ENCODE measurements at regions not wholly inside any gene's neighbourhood (a gene's known extent, or its start where the extent isn't known, plus 50 kb on each side); places are given as distances from the start of the nearest gene placed in this dataset.

DNA sequence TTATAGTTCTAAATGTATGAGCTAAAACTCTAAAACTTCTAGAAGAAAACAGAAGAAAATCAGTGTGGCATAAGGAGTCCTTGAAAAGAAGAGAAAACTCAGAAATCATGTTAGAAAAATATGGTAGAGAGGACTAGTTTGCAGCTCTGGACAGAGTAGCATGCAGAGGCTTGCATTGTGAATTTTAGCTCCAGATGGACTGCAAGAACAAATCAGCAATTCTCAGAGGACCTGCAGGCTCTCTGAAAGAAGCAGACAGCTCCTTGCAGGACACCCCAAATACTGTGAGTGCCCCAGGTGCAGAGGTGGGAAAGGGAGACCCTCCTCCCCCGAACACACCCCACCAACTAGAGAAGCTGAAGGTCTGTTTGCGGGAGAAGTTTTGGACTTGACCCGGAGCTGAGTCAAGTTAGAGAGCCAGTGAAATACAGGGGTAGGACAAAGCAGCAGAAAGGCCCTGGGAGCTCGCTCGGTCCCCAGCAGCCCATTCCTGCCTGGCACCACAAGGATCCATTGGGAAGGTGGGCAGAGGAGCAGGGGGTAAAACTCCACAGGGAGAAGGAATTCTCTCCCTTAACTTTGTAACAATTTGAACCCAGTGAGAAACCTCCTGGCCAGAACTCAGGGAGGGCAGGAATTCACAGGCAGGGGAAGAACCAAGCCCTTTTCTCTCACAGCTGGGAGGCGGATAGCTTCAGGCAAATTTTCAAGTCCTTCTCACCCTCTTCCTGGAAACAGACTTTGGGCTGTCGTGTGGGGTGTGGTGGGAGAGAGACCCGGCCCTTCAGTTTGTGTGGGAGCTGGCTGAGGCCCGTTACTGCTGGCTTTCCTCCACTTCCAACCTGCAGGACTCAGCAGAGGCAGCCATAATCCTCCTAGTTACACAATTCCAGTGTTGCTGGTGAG, 216.2 kb upstream of the SLC35G4 start:
- TF ChIP-seq, protein P1, sequence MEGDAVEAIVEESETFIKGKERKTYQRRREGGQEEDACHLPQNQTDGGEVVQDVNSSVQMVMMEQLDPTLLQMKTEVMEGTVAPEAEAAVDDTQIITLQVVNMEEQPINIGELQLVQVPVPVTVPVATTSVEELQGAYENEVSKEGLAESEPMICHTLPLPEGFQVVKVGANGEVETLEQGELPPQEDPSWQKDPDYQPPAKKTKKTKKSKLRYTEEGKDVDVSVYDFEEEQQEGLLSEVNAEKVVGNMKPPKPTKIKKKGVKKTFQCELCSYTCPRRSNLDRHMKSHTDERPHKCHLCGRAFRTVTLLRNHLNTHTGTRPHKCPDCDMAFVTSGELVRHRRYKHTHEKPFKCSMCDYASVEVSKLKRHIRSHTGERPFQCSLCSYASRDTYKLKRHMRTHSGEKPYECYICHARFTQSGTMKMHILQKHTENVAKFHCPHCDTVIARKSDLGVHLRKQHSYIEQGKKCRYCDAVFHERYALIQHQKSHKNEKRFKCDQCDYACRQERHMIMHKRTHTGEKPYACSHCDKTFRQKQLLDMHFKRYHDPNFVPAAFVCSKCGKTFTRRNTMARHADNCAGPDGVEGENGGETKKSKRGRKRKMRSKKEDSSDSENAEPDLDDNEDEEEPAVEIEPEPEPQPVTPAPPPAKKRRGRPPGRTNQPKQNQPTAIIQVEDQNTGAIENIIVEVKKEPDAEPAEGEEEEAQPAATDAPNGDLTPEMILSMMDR (conservative IDR thresholded peaks at IDR 0.05): no peak
- TF ChIP-seq ZFX (IDR thresholded peaks at IDR 0.05): no peak
- H3K27ac ChIP-seq: no peak overlapping the region

DNA sequence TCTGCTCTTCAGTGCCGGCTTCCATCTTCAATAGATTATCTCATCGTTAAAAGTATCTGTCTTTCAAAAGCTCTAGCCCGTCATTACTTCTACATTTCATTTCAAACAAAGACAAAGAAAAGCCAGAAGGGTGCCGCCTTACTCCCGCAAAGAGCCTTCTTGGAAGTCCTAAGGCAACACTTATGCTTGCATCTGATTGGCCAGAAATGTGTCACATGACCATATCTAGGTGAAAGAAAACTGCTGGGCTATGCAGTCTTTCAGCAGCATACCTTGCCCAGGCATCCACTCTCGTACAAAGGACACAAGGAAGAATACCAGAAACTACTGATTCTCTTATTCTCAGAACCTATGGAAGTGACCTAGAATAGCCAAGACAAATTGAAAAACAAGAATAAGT, 217.1 kb upstream of the SLC35G4 start:
- H3K27ac ChIP-seq: no peak overlapping the region
- TF ChIP-seq, protein P1 (conservative IDR thresholded peaks at IDR 0.05): no peak
- TF ChIP-seq ZFX (IDR thresholded peaks at IDR 0.05): no peak

DNA sequence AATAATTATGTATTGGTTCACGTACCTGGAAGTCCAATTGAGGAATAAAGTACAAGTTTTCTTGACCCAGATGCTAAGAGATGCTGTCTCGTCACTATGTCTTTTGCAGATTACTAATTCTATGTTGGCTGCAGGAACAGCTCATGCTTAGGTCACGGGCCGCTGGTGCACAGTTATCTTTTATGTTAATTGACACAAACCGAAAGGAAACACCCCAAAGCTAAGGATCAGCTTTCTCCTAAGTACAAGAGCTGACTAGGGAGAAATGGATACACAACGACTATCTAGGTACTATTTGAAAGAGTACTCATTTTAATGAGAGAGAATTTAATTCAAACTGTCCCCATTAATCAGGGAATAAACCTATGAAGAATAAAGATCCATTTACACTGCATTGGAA, 217.7 kb upstream of the SLC35G4 start:
- TF ChIP-seq, protein P1 (conservative IDR thresholded peaks at IDR 0.05): no peak
- no peak for TF ChIP-seq ZFX (IDR thresholded peaks at IDR 0.05)
- no peak overlapping the region for H3K27ac ChIP-seq

DNA sequence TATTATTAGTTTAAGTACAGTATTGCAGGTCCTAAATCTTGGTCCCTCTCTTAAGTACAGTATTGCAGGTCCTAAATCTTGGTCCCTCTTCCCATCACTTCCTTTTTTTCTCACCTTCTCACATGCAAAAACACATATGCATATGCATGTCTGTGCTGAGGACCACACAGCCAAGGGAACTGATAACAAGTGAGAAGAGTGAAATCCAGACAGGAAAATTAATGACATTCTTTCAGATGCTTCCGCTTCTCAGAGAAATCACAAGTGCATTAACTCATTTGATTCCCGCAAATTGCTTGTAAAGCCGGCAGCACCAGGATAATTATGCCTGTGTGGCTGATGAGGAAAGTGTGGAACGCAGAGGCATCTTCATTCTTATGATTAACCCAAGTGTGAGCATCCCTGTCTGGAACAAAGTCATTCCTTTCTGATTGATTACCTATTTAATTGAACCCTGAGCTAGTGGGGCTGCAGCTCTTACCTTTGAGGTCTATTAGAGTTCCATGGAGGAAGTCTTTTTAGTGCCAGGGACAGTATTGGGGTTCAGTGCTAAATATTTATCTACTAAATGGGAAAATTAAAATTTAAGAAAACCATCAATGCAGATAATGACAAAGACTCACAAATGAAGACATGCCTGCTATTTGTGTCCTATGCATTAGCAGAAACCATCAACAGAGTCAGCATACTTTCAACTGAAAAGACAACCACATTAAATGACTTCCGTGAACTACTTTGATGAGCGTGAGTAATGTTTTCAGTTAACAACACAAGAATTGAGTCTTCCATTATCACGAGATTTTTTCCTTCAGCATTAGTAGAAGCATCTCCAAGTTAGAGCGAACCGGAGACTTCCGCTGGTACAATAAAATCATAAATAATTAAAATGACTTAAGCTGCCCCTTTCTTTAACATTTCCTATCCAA, 220.4 kb upstream of the SLC35G4 start:
- H3K27ac ChIP-seq: no peak overlapping the region
- TF ChIP-seq, protein P1 (conservative IDR thresholded peaks at IDR 0.05): no peak
- no peak for TF ChIP-seq ZFX (IDR thresholded peaks at IDR 0.05)

DNA sequence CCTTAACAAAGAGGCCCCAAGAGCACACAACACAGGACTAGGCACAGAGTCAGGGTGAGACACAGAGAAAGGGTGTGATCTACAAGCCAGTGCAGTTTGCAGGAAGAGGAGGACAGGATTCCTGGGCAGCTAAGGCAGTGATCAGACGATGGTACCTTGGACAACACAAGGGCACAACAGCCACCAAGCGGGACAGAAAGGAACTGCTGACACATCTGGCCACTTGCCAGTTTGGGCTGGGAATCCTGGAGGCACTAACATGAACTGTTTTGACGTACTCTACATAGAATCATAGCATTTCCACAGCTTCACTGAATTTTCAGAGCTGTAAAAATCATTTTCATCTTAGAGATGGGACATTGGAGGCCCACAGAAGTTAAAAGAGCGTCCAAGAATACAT, 221.5 kb upstream of the SLC35G4 start:
- no peak overlapping the region for H3K27ac ChIP-seq
- TF ChIP-seq, protein P1 (conservative IDR thresholded peaks at IDR 0.05): peak; percentile 77
- TF ChIP-seq ZFX (IDR thresholded peaks at IDR 0.05): no peak

DNA sequence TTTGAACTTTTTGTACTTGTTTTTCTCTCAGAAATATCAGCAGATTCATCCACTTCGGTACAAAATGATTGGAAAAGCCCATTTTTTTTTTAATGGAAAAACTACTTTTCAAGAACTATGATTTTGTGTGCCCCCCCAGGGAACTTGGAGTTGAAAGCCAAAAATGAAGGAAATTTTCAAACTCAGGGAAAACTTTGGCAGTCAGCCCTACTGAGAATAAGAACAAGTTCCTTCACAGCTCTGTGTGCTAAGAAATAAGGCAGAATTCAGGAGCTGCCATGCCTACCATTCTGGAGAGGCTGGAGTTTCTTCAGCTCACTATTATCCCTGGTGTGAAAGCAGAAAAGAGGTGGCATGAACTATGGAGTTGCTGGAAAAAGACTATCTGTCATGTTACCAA, 226.0 kb upstream of the SLC35G4 start:
- no peak for TF ChIP-seq ZFX (IDR thresholded peaks at IDR 0.05)
- TF ChIP-seq, protein P1 (conservative IDR thresholded peaks at IDR 0.05): no peak
- no peak overlapping the region for H3K27ac ChIP-seq

DNA sequence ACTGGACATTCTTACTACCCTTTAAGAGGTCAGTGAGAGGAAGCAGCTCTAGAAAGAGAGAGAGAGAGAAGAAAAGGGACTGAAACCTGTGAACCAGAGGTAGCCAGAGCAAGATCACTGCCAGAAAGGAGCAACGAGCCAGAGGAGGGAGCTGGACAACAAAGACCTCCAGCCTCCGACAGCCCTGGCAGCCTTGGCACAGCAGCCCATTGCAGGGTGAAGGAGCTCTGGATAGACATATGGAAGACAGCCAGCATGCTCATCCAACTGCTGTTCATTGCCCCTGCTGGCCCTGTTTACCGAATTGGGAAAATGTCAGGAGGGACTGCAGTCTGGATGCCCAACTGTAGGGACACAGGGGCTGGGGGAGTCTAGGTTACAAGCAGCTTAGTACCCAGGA, 228.4 kb upstream of the SLC35G4 start:
- TF ChIP-seq, protein P1 (conservative IDR thresholded peaks at IDR 0.05): no peak
- no peak for TF ChIP-seq ZFX (IDR thresholded peaks at IDR 0.05)
- no peak overlapping the region for H3K27ac ChIP-seq
